IMR-90 (cell line): ENCODE measurements at regions not wholly inside any gene's neighbourhood (a gene's known extent, or its start where the extent isn't known, plus 50 kb on each side); places are given as distances from the start of the nearest gene placed in this dataset.

ENCODE experiments used
- ATAC-seq: fragments of 200-7000 bp; cut with Tn5 transposase; 2 replicates; pipeline ENCODE4 v1.9.1; 2020; ENCODE audit warnings: low read depth, mild to moderate bottlenecking, moderate library complexity
- BruUV-seq: library from RNA; stranded (reverse); fragments of 400-500 nt; replicated peaks from 2 replicates; lab custom pipeline; 2021; lab: Mats Ljungman, UMichigan
- CTCF ChIA-PET: fragments of 300-600 bp; formaldehyde crosslinking; extraction: SDS; loops from one replicate; lab custom pipeline; 2021; ENCODE audit warnings: antibody characterized with exemption; lab: Yijun Ruan, JAX
- POLR2A ChIA-PET: fragments of 300-600 bp; sonication (Branson Sonifier 250); formaldehyde crosslinking; loops from one replicate; lab custom pipeline; 2022; ENCODE audit warnings: antibody characterized with exemption; ENCODE audit not compliant: unreplicated experiment; lab: Charles Lee
- DNase-seq: peaks from one replicate; pipeline ENCODE4 v3.0.0; 2013
- H2AFZ ChIP-seq: replicated peaks from 2 replicates; pipeline ENCODE3; 2013; ENCODE audit warnings: low read length, mild to moderate bottlenecking; ENCODE audit not compliant: poor library complexity
- H2AK5ac ChIP-seq: 2 replicates; pipeline ENCODE4 v1.6.1; 2013; ENCODE audit warnings: low read depth, low read length, inconsistent platforms
- H2AK9ac ChIP-seq: replicated peaks from 2 replicates; pipeline ENCODE3; 2013; ENCODE audit warnings: mild to moderate bottlenecking, low read depth, low read length, moderate library complexity; ENCODE audit not compliant: poor library complexity
- H2BK120ac ChIP-seq: 2 replicates; pipeline ENCODE4 v1.6.1; 2013; ENCODE audit warnings: low read depth, low read length, inconsistent platforms
- H2BK15ac ChIP-seq: 3 replicates; pipeline ENCODE4 v1.6.1; 2013; ENCODE audit warnings: low read depth, low read length, inconsistent platforms
- H2BK20ac ChIP-seq: 2 replicates; pipeline ENCODE4 v1.6.1; 2013; ENCODE audit warnings: low read depth, mild to moderate bottlenecking, inconsistent platforms, low read length, moderate library complexity
- H2BK5ac ChIP-seq: 2 replicates; pipeline ENCODE4 v1.6.1; 2013; ENCODE audit warnings: mild to moderate bottlenecking, low read depth, low read length, inconsistent platforms; ENCODE audit not compliant: poor library complexity, severe bottlenecking
- H3K14ac ChIP-seq: replicated peaks from 2 replicates; pipeline ENCODE4 v1.6.1; 2013; ENCODE audit warnings: low read depth, low read length, inconsistent platforms
- H3K18ac ChIP-seq: 2 replicates; pipeline ENCODE4 v1.6.1; 2013; ENCODE audit warnings: low read depth, low read length, control low read depth
- H3K23ac ChIP-seq: 2 replicates; pipeline ENCODE4 v1.6.1; 2013; ENCODE audit warnings: low read depth, low read length, inconsistent platforms
- H3K27ac ChIP-seq: 2 replicates; pipeline ENCODE4 v1.5.1; 2013; ENCODE audit warnings: mild to moderate bottlenecking, control low read depth, low read length; ENCODE audit not compliant: insufficient read depth
- H3K27me3 ChIP-seq: 2 replicates; pipeline ENCODE4 v1.6.1; 2013; ENCODE audit warnings: low read length; ENCODE audit not compliant: control insufficient read depth, insufficient read depth
- H3K36me3 ChIP-seq: 2 replicates; pipeline ENCODE4 v1.6.1; 2013; ENCODE audit warnings: low read length, mixed read lengths; ENCODE audit not compliant: control insufficient read depth, insufficient read depth
- H3K4ac ChIP-seq: 2 replicates; pipeline ENCODE4 v1.6.1; 2013; ENCODE audit warnings: low read depth, low read length, inconsistent platforms
- H3K4me1 ChIP-seq: 2 replicates; pipeline ENCODE4 v1.6.1; 2013; ENCODE audit warnings: low read length, mixed read lengths; ENCODE audit not compliant: control insufficient read depth, insufficient read depth
- H3K4me2 ChIP-seq: 2 replicates; pipeline ENCODE4 v1.6.1; 2013; ENCODE audit warnings: low read depth, mild to moderate bottlenecking, control low read depth, low read length, moderate library complexity
- H3K4me3 ChIP-seq: 2 replicates; pipeline ENCODE4 v1.5.1; 2013; ENCODE audit warnings: low read depth, mild to moderate bottlenecking, control low read depth, low read length, moderate library complexity; ENCODE audit not compliant: insufficient read depth
- H3K56ac ChIP-seq: 2 replicates; pipeline ENCODE4 v1.6.1; 2013; ENCODE audit warnings: low read length, inconsistent platforms; ENCODE audit not compliant: insufficient read depth; ENCODE audit errors: extremely low read depth
- H3K79me1 ChIP-seq, 2 experiments: 2 replicates each; pipeline ENCODE4 v1.6.1; 2013; ENCODE audit warnings: low read length in 2 of 2, inconsistent platforms in 1 of 2, low read depth in 1 of 2
- H3K9ac ChIP-seq: 2 replicates; pipeline ENCODE4 v1.6.1; 2013; ENCODE audit warnings: low read depth, low read length, control low read depth
- H3K9me1 ChIP-seq: 2 replicates; pipeline ENCODE4 v1.6.1; 2013; ENCODE audit warnings: low read length, inconsistent platforms; ENCODE audit not compliant: insufficient read depth
- H3K9me3 ChIP-seq: 2 replicates; pipeline ENCODE4 v1.6.1; 2013; ENCODE audit warnings: low read length; ENCODE audit not compliant: control insufficient read depth, insufficient read depth
- H4K20me1 ChIP-seq: 2 replicates; pipeline ENCODE4 v1.6.1; 2013; ENCODE audit warnings: low read length, inconsistent platforms; ENCODE audit not compliant: insufficient read depth
- H4K5ac ChIP-seq: 2 replicates; pipeline ENCODE4 v1.6.1; 2013; ENCODE audit warnings: mild to moderate bottlenecking, low read depth, low read length, control low read depth
- H4K8ac ChIP-seq, 2 experiments: 2 replicates each; pipeline ENCODE4 v1.6.1; 2013; ENCODE audit warnings: low read depth in 2 of 2, low read length in 2 of 2, control low read depth in 1 of 2, inconsistent platforms in 1 of 2
- H4K91ac ChIP-seq: 2 replicates; pipeline ENCODE4 v1.6.1; 2013; ENCODE audit warnings: low read depth, low read length, inconsistent platforms; ENCODE audit not compliant: insufficient read depth
- BHLHE40 ChIP-seq: fragments of 150-350 bp; IDR thresholded peaks from 2 replicates; pipeline ENCODE4 v1.6.1; 2016; ENCODE audit warnings: mild to moderate bottlenecking, low read depth, low read length
- CEBPB ChIP-seq: IDR thresholded peaks from 2 replicates; pipeline ENCODE4 v1.6.1; 2012; ENCODE audit warnings: low read depth, low read length, improper control_type of control experiment
- CHD1 ChIP-seq: IDR thresholded peaks from 2 replicates; pipeline ENCODE4 v1.6.1; 2012; ENCODE audit warnings: low read depth, low read length, improper control_type of control experiment
- CTCF ChIP-seq: conservative IDR thresholded peaks from 2 replicates; pipeline ENCODE4 v1.5.1; 2012; ENCODE audit warnings: mild to moderate bottlenecking, low read depth, low read length, improper control_type of control experiment
- FOS ChIP-seq: fragments of 150-350 bp; IDR thresholded peaks from 2 replicates; pipeline ENCODE4 v1.6.1; 2016; ENCODE audit warnings: low read depth, low read length
- MAFK ChIP-seq: IDR thresholded peaks from 2 replicates; pipeline ENCODE4 v1.6.1; 2012; ENCODE audit warnings: low read depth, low read length, improper control_type of control experiment
- MAZ ChIP-seq: IDR thresholded peaks from 2 replicates; pipeline ENCODE4 v1.6.1; 2012; ENCODE audit warnings: low read depth, mild to moderate bottlenecking, low read length, improper control_type of control experiment, moderate library complexity, borderline replicate concordance
- MXI1 ChIP-seq: IDR thresholded peaks from 2 replicates; pipeline ENCODE4 v1.6.1; 2012; ENCODE audit warnings: low read depth, mild to moderate bottlenecking, low read length, moderate library complexity, borderline replicate concordance
- NFE2L2 ChIP-seq: fragments of 150-350 bp; IDR thresholded peaks from 2 replicates; pipeline ENCODE4 v1.6.1; 2016; ENCODE audit warnings: low read depth, mild to moderate bottlenecking, low read length
- POLR2A ChIP-seq: IDR thresholded peaks from 2 replicates; pipeline ENCODE4 v1.6.1; 2012; ENCODE audit warnings: mild to moderate bottlenecking, low read depth, low read length
- RAD21 ChIP-seq: IDR thresholded peaks from 2 replicates; pipeline ENCODE4 v1.6.1; 2012; ENCODE audit warnings: low read length, improper control_type of control experiment
- RCOR1 ChIP-seq: IDR thresholded peaks from 2 replicates; pipeline ENCODE4 v1.6.1; 2012; ENCODE audit warnings: mild to moderate bottlenecking, low read length, improper control_type of control experiment; ENCODE audit not compliant: insufficient replicate concordance
- RFX5 ChIP-seq: IDR thresholded peaks from 2 replicates; pipeline ENCODE4 v1.8.0; 2012; ENCODE audit warnings: low read depth, mild to moderate bottlenecking, low read length, moderate library complexity
- SMC3 ChIP-seq: fragments of 150-350 bp; IDR thresholded peaks from 2 replicates; pipeline ENCODE4 v1.6.1; 2016; ENCODE audit warnings: low read depth, mild to moderate bottlenecking, antibody characterized with exemption, low read length, moderate library complexity
- WGBS, 2 experiments: methylation state at CpG; one replicate each; pipeline versions ENCODE4 v1.1.5 to v1.1.7; 2013; ENCODE audit warnings: missing lambda C conversion rate in 2 of 2; ENCODE audit not compliant: insufficient read length in 1 of 2; ENCODE audit errors: extremely low coverage in 2 of 2; 5-methylcytosine and 5-hydroxymethylcytosine counted together
- dilution Hi-C: fragments of 300-500 bp; cut with HindIII; formaldehyde crosslinking; loops from one replicate; pipeline ENCODE4 v1.14.3; 2018; ENCODE audit warnings: low sequenced_read_pairs; ENCODE audit not compliant: unreplicated experiment
- in situ Hi-C: fragments of 300-500 bp; cut with MboI; formaldehyde crosslinking; loops from 3 replicates; pipeline ENCODE4 v1.14.3; 2019; ENCODE audit warnings: low sequenced_read_pairs, inconsistent platforms, mixed read lengths
- intact Hi-C: fragments of 100-400 bp; cut with micrococcal nuclease; formaldehyde crosslinking; loops from 2 replicates; pipeline ENCODE4 v1.10.0; 2022
- TF ChIP-seq, protein P1 (sequence below): fragments of 150-350 bp; IDR thresholded peaks from 2 replicates; pipeline ENCODE4 v1.6.1; 2016; ENCODE audit warnings: low read depth, mild to moderate bottlenecking, low read length, moderate library complexity, borderline replicate concordance
- TF ChIP-seq, protein P2 (sequence below): fragments of 150-350 bp; IDR thresholded peaks from 2 replicates; pipeline ENCODE4 v1.6.1; 2017; ENCODE audit warnings: mild to moderate bottlenecking, antibody characterized with exemption, low read length, low read depth

GRCh38 chr2:183487326-183487725, 363.1 kb downstream of the NUP35 start:
- dilution Hi-C loops (no loop called here), in situ Hi-C loops (no loop called here), intact Hi-C loops (no loop called here)
- no peak overlapping the region for H4K91ac ChIP-seq
- no peak overlapping the region for H3K4ac ChIP-seq
- no peaks in the 10 kb centered on the region for H3K79me1 ChIP-seq
- POLR2A ChIA-PET: no interaction called here
- no peak overlapping the region for H2AK9ac ChIP-seq
- H2BK15ac ChIP-seq: no peak overlapping the region
- H3K23ac ChIP-seq: no peak overlapping the region
- H3K9me3 ChIP-seq: peaks cover 4% of the 10 kb centered on the region
- H3K56ac ChIP-seq: no peak overlapping the region
- TF ChIP-seq SMC3 (no peak), CEBPB (no peak), MXI1 (no peak), RAD21 (no peak), NFE2L2 (no peak), BHLHE40 (no peak), MAZ (no peak), POLR2A (no peak), RFX5 (no peak), CHD1 (no peak), CTCF (no peak), MAFK (no peak), RCOR1 (no peak), FOS (no peak)
- TF ChIP-seq, protein P1, sequence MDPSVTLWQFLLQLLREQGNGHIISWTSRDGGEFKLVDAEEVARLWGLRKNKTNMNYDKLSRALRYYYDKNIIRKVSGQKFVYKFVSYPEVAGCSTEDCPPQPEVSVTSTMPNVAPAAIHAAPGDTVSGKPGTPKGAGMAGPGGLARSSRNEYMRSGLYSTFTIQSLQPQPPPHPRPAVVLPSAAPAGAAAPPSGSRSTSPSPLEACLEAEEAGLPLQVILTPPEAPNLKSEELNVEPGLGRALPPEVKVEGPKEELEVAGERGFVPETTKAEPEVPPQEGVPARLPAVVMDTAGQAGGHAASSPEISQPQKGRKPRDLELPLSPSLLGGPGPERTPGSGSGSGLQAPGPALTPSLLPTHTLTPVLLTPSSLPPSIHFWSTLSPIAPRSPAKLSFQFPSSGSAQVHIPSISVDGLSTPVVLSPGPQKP: no peak
- TF ChIP-seq, protein P2, sequence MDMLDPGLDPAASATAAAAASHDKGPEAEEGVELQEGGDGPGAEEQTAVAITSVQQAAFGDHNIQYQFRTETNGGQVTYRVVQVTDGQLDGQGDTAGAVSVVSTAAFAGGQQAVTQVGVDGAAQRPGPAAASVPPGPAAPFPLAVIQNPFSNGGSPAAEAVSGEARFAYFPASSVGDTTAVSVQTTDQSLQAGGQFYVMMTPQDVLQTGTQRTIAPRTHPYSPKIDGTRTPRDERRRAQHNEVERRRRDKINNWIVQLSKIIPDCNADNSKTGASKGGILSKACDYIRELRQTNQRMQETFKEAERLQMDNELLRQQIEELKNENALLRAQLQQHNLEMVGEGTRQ: no peak
- H2BK120ac ChIP-seq: no peak overlapping the region
- H3K4me2 ChIP-seq: no peak overlapping the region
- no peak overlapping the region for H2BK5ac ChIP-seq
- no TSS peak for BruUV-seq
- WGBS, 2 experiments: no CpG with 5 or more reads among the region's 3 CpGs
- ATAC-seq (no peak), DNase-seq (no peak)
- H4K8ac ChIP-seq: no peak overlapping the region
- no peaks in the 10 kb centered on the region for H3K27me3 ChIP-seq
- no peaks in the 10 kb centered on the region for H3K4me1 ChIP-seq
- H3K36me3 ChIP-seq: no peaks in the 10 kb centered on the region
- H2BK20ac ChIP-seq: no peak overlapping the region
- no peak overlapping the region for H2AFZ ChIP-seq
- no peaks in the 10 kb centered on the region for H3K9me1 ChIP-seq
- no peak overlapping the region for H2AK5ac ChIP-seq
- H4K5ac ChIP-seq: no peak overlapping the region
- CTCF ChIA-PET: no interaction called here
- no peak overlapping the region for H3K18ac ChIP-seq
- H4K20me1 ChIP-seq: no peaks in the 10 kb centered on the region
- H3K4me3 ChIP-seq: no peak overlapping the region
- H3K27ac ChIP-seq: no peak overlapping the region
- H3K9ac ChIP-seq: no peak overlapping the region
- H3K14ac ChIP-seq: no peak overlapping the region
